Esophagus muscularis mucosa (tissue), 4 donors: ENCODE measurements at regions not wholly inside any gene's neighbourhood (a gene's known extent, or its start where the extent isn't known, plus 50 kb on each side); places are given as distances from the start of the nearest gene placed in this dataset.
A peak's percentile ranks its signal among the peaks of the same experiment; 100 is the strongest.

ENCODE experiments used
- DNase-seq: peaks from one replicate; pipeline ENCODE4 v3.0.0-alpha.2; 2017; ENCODE audit errors: extremely low spot score
- H3K27ac ChIP-seq, 4 donors: fragments of 200-600 bp; sonication (generic); replicated peaks in 1 of 4; 1 replicate in 3 of 4; 2 replicates in 1 of 4; pipeline ENCODE4 v1.5.1; 2016 to 2019; ENCODE audit warnings: mild to moderate bottlenecking in 1 of 4
- H3K27me3 ChIP-seq, 4 donors: fragments of 200-600 bp; sonication (generic); one replicate each; pipeline versions ENCODE4 v1.5.1 to v1.6.0; 2016 to 2019
- H3K36me3 ChIP-seq, 4 donors: fragments of 200-600 bp; sonication (generic); one replicate each; pipeline ENCODE4 v1.5.1; 2016 to 2019
- H3K4me1 ChIP-seq, 4 donors: fragments of 200-600 bp; sonication (generic); one replicate each; pipeline ENCODE4 v1.5.1; 2016 to 2019
- H3K4me3 ChIP-seq, 4 donors: fragments of 200-600 bp; sonication (generic); 1 replicate in 2 of 4; 2 replicates in 2 of 4; pipeline ENCODE4 v1.5.1; 2016 to 2019; ENCODE audit warnings: mild to moderate bottlenecking in 4 of 4, moderate library complexity in 1 of 4
- H3K9me3 ChIP-seq, 4 donors: fragments of 200-600 bp; sonication (generic); 1 replicate in 3 of 4; 2 replicates in 1 of 4; pipeline ENCODE4 v1.5.1; 2016 to 2019
- CTCF ChIP-seq, 3 experiments: fragments of 200-600 bp in 2 of 3; fragments of 450-650 bp in 1 of 3; sonication (generic) in 2 of 3; IDR thresholded peaks; one replicate each; pipeline ENCODE4 v1.5.1; 2017 to 2019; ENCODE audit warnings: antibody characterized with exemption in 3 of 3, mild to moderate bottlenecking in 2 of 3, moderate library complexity in 1 of 3
- EP300 ChIP-seq: sonication (generic); formaldehyde crosslinking; IDR thresholded peaks from one replicate; pipeline ENCODE4 v1.6.1; 2017; ENCODE audit warnings: antibody characterized with exemption
- POLR2A ChIP-seq: fragments of 450-650 bp; IDR thresholded peaks from one replicate; pipeline ENCODE4 v1.6.1; 2017; ENCODE audit warnings: antibody characterized with exemption, moderate library complexity, mild to moderate bottlenecking, low read depth
- POLR2AphosphoS5 ChIP-seq, 2 donors: sonication (generic); formaldehyde crosslinking; IDR thresholded peaks; one replicate each; pipeline ENCODE4 v1.6.1; 2017; ENCODE audit warnings: antibody characterized with exemption in 2 of 2
- WGBS: methylation state at CpG from one replicate; pipeline ENCODE4 v1.1.5; 2018; 5-methylcytosine and 5-hydroxymethylcytosine counted together
- intact Hi-C: fragments of 100-400 bp; cut with DNase I; formaldehyde crosslinking; loops from one replicate; pipeline ENCODE4 v1.15.1; 2023

- WGBS = 70% methylated on average over 3 of the region's 3 CpGs
- Histone ChIP-seq H3K4me1 (peaks cover 34 to 64% (median 56%) of the 10 kb centered on the region in 4 donors), H3K4me3 (no peak overlapping the region), H3K9me3 (no peaks in the 10 kb centered on the region), H3K36me3 (no peaks in the 10 kb centered on the region), H3K27ac (peak overlapping the region in 3 of 4 donors; percentile 22 to 75 (median 69)), H3K27me3 (peaks cover 0 to 35% (median 0%) of the 10 kb centered on the region in 4 donors)
- intact Hi-C loops = loop anchor here (5.0 kb wide), 1 partner anchor 67 kb away; no protein-coding TSS in a partner anchor
- DNase-seq = no peak
- TF ChIP-seq POLR2A (no peak), POLR2AphosphoS5 (IDR thresholded peaks at IDR 0.05) (peak in 1 of 2 donors; percentile 22), EP300 (no peak)
These were observed 121.7 kb downstream of the MRPL14 start for GRCh38 chr6:44005507-44005903.

DNA sequence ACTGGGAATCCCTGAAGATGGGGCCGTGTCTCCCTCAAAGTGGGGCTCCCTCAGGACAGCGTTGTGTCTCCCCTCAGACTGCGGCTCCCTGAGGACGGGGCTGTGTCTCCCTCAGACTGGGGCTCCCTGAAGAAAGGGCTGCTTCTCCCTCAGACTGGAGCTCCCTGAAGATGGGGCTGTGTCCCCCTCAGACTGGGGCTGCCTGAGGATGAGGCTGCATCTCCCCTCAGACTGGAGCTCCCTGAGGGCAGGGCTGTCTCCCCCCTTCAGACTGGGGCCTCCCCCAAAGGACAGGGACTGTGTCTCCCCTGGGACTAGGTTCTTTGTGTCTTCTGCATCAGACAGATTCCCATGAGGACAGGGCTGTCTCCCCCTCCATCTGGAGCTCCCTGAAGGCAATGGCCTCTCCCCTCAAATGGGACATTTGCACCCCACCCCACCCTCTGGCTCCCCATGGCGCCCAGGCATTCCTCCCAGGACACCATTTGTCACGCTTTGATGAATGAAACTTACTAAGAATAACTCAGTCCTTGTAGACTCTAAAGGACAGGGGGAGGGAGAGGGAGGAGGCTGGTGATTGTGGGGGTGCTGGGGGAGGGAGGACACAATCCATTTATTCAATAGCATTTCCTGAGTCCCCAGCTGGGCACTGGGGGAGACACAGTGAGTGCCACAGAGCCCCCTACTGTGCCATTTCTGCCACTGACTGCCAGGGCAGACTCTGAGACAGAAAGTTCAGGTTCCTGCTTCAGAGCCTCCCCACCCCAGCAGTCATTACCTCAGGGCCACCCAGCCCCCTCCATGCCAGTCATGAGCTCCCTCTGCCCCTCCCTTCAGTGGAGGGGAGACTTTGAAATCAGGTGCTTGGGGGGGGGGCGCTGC lies 122.4 kb downstream of the MRPL14 start:
- peaks cover 29 to 57% (median 50%) of the 10 kb centered on the region in 4 donors for H3K4me1 ChIP-seq
- H3K36me3 ChIP-seq = no peaks in the 10 kb centered on the region
- H3K9me3 ChIP-seq = no peaks in the 10 kb centered on the region
- H3K27ac ChIP-seq = peak overlapping the region in 3 of 4 donors; percentile 22 to 75 (median 69)
- intact Hi-C loops = loop anchor here (5.0 kb wide), 1 partner anchor 67 kb away; no protein-coding TSS in a partner anchor
- peaks cover 0 to 35% (median 0%) of the 10 kb centered on the region in 4 donors for H3K27me3 ChIP-seq
- TF ChIP-seq POLR2AphosphoS5 (IDR thresholded peaks at IDR 0.05) = no peak
- peak in 2 of 3 experiments; percentile 26 to 38 for TF ChIP-seq CTCF (IDR thresholded peaks at IDR 0.05)
- 43% methylated on average over 3 of the region's 7 CpGs for WGBS
- H3K4me3 ChIP-seq = no peak overlapping the region
- no peak for DNase-seq

- Histone ChIP-seq H3K27me3 (peaks cover 0 to 35% (median 0%) of the 10 kb centered on the region in 4 donors), H3K27ac (peak overlapping the region in 3 of 4 donors; percentile 28 to 75 (median 69)), H3K4me3 (no peak overlapping the region), H3K36me3 (no peaks in the 10 kb centered on the region), H3K9me3 (no peaks in the 10 kb centered on the region), H3K4me1 (peaks cover 29 to 54% (median 46%) of the 10 kb centered on the region in 4 donors)
- intact Hi-C loops = no loop called here
- DNase-seq = no peak
- WGBS = 71% methylated on average over 9 of the region's 9 CpGs
- TF ChIP-seq POLR2A (no peak), EP300 (no peak), POLR2AphosphoS5 (IDR thresholded peaks at IDR 0.05) (no peak)
These were observed 123.1 kb downstream of the MRPL14 start for GRCh38 chr6:44004136-44004535.

DNA sequence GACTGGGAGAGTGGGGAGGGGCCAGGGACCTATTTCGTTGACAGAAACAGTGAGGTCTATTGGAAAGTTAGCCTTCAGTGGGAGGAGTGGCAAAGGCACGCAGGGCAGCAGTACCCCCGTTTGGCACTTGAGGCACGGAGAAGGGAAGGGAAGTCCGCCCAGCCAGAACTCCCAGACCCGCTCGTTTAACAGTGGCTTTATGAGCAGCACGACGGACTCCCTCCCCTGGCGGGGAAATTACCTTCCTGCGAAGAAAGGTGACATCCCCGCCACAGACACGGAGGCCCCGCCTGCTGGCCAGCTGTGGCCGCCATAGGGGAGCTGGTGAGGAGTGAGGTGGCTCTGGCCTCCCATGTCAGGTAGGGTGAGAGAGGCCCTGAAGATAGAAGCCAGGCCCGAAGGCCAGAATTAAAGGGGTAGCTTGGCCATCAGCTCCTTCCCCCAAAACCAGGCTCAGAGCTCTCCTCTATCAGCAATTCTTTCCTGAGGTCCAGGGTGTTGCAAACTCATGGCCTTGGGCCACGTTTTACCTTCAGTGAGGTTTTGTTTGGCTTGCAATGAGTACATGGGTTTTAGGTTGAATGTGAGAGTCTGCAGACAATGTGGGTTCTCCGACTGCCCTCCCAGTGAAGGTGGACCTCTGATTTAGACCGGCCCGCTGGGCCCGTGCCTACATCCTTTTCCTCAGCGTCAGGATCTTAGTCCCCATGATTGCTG lies 123.7 kb downstream of the MRPL14 start:
- H3K4me3 ChIP-seq = peak overlapping the region in 2 of 4 donors; percentile 50 to 52
- intact Hi-C loops = no loop called here
- 70% methylated on average over 12 of the region's 22 CpGs for WGBS

More for the DNA sequence above, 123.7 kb downstream of the MRPL14 start:
- peaks cover 29 to 54% (median 46%) of the 10 kb centered on the region in 4 donors for H3K4me1 ChIP-seq
- no peak for TF ChIP-seq POLR2A
- TF ChIP-seq EP300 = no peak
- no peak for TF ChIP-seq POLR2AphosphoS5 (IDR thresholded peaks at IDR 0.05)
- no peak for TF ChIP-seq CTCF (IDR thresholded peaks at IDR 0.05)
- no peaks in the 10 kb centered on the region for H3K9me3 ChIP-seq
- DNase-seq = no peak
- H3K36me3 ChIP-seq = no peaks in the 10 kb centered on the region
- peaks cover 0 to 35% (median 0%) of the 10 kb centered on the region in 4 donors for H3K27me3 ChIP-seq
- peak overlapping the region; percentile 7 to 75 (median 66) for H3K27ac ChIP-seq
